ENCODE measurements at regions not wholly inside any gene's neighbourhood (a gene's known extent, or its start where the extent isn't known, plus 50 kb on each side); places are given as distances from the start of the nearest gene placed in this dataset.

DNA sequence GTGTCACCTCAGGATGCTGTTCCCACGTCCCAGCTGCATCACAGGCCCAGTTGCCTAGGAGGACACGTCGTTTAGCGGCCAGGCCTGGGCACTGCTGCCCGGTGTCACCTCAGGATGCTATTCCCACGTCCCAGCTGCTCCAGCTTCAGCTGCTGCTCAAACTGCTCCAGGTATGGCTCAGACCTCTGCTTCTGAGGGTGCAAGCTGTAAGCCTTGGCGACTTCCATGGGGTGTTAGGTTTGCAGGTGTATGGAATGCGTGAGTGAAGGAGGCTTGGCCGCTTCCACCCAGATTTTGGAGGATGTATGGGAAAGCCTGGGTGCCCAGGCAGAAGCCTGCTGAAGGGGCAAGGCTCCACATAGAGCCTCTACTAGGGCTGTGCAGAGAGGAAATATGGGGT is 205.3 kb upstream of the B3GAT1 start:
- no peak for TF ChIP-seq CTCF (conservative IDR thresholded peaks at IDR 0.05 in 1 of 2, IDR thresholded peaks at IDR 0.05 in 1 of 2; ENCODE audit: low read depth in 1 of 2, low read length in 2 of 2)
- TF ChIP-seq EZH2 (IDR thresholded peaks at IDR 0.05; ENCODE audit: low read length, missing control alignments), result no peak
